NCI-H2107 treated with DMSO at 0.1 percent for 48 hours (cell line): ENCODE measurements at regions not wholly inside any gene's neighbourhood (a gene's known extent, or its start where the extent isn't known, plus 50 kb on each side); places are given as distances from the start of the nearest gene placed in this dataset.

Experiments used
- DNase-seq: peaks from one replicate; lab custom pipeline; 2025; ENCODE audit not compliant: unreplicated experiment; lab: John Stamatoyannopoulos, UW

DNA sequence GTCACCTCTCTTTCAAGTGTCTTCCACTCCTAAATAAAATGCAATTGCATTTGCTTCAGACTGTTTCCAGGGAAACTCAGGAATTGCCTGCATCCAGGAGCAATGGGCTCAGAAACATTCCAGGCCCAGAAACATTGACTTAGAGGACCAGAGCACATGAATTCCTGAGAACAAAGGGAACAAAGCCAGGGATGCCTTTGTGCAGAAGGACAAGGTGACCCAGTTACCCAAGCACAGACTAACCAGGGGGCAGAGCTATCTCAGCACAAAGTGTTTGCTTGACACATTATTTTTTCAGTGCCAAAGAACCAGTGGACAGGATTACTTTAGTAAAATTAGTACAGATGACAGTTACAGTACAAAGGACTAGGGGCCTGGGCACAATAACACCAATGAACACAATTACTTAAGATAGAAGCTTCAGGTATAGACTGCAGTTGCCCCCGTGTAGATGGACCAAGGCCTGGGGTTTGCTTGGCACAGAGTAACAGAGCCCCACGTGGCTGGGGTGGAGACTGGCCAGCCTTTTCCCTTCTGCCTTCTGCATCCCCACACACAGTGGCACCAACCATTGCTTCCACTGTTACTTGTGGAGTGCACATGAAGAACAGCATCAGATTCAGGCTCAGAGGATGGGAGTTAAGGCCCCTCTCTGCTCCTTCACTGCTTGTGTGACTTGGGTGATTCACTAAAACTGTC lies 500.8 kb downstream of the INSC start:
- no peak for DNase-seq

DNA sequence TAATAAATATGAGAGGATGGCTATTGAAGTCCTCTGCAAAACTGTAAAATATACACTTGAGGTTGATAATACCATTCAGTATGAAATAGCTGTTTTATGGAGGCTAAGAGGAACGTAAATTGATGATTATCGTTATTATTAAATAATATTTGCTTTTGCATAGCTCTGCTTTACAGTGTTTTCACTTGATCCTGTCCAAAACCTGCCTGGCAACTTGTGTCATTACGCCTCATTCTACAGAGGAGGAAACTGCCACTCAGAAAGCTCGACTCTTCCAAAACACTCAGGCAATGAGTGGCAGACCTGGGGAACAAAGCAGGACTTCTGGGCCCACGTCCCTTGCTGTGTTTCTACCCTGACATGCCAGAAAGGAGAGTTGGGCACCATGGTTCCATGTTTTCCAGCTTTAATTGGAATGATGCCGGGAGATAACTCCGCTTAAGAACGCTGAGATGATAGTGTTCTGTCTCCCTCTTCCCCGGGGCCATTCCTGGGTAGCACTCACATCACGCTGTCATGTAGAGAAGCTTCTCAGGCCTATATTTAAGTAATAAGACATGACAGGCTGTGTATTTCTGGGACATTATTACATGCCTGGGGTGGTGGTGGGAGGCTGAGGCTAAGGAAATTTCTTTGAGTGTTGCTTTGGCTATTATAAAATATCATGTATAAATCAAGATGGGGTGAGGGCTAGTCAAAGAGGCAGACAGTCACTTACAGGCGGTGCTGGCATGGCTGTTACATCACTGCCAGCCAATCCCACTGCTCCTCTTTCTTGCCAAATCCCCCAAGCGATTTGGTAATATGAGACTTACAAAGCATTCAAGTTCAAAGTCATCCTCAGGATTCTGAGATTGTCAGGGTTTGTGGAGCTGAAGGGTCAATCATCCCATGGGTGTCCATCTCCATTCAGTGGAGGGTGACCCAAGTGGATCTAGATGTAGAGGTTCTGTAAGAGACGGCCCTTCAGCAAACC lies 501.7 kb downstream of the INSC start:
- no peak for DNase-seq

DNA sequence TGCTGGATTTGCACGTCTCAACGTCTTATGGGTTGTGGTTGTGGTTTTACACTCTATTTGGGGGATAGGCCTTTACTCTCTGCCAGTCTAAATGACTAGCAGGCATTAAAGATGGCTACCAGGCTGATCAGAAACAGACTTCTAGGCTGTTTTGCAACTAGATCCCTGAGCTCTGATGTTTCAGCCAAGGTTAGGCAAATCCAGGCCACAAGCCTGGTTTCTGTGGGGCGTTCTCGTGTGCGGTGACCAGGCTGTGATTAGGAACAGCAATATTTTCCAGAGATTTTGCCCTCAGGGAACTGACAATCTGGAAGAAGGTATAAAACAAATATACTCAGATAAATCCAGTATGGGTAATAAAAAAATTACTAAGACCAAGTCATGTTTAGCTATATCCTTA lies 502.4 kb downstream of the INSC start:
- DNase-seq = no peak

DNA sequence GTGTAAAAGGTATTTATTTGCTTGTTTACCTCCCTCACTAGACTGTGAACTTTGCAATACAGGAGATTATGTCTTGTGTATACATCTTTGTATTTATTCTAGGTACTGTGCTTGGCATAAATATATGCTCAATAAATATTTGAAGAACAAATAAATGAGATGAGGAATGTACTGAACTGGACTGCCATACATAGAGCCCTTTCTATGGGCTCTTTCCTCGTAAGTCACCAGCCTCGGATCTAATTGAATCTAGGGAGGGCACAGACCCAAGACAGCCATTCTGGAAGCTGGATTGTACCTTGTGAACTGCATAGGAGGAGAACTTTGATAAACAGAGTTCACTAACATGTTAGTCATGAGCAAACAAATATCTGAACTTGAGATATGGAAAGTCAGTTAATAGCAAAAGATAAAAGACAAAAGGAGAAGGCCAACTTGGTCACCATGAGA lies 503.9 kb downstream of the INSC start:
- DNase-seq = no peak

DNA sequence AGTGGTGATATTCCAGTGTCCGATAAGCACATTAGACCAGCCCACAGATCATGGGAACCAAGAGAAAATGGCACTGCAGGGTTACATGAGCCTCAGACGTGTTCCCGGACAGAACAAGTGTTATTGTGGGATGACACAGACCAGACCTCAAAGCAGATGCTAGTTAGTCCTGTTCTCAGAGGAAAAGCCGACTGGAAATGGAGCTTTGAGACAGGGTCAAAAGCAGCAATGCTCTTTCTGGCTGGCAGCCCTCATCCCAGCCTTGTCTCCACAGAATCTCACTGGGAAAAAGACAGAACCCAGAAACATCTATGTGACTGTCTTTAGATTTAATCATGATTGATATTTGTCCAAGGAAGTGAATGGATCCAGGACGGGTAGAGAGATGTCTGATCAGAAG lies 506.8 kb downstream of the INSC start:
- no peak for DNase-seq

DNA sequence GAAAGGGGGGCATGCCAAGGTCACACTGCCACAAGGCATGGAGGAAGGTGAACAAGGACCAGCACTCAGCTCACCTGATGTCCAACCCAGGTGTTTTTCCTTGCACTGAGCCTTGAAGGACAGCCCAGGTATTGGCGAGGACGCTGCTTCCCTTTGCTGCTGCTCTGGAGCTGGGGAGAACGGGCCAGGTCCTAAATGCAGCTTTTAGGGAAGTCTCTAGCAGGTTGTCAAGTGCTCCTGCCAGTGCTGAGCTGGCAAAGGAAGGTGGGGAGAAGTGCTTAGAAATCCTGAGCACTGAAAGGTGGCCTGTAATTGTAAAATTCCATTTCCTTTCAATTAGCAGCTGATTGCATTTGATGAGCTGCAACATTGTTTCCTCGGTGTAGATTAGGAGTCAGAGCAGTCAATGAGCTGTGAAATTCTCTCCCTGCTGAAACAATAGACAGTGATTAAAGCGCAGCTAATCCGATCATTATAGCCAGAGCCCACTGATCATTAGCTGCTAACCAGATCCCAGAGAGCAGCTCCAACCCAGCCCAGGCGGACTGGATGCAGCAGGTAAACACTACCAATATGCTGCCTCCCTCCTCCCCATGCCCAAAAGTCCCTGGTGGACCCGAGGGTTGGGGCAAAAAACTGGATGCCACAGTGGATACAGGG lies 507.6 kb downstream of the INSC start:
- no peak for DNase-seq

DNA sequence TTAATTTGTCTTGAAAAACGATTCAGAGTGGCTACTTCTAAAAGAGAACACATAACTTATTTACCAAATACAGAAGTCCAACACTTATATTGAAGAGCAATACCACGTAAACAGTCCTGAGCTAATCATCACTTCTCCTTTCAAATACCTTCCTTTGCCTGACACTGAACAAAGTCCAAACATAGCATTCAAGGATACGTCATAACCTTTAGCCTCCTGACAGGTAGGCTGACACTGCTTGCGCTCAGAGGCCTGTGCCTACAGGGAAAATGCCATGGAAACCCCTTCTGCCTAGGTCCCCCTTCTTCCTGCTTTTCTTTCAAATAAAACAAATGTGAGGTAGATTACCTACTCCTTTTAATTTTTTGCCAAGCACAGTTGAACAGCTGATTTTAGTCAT lies 510.0 kb downstream of the INSC start:
- DNase-seq = no peak

DNA sequence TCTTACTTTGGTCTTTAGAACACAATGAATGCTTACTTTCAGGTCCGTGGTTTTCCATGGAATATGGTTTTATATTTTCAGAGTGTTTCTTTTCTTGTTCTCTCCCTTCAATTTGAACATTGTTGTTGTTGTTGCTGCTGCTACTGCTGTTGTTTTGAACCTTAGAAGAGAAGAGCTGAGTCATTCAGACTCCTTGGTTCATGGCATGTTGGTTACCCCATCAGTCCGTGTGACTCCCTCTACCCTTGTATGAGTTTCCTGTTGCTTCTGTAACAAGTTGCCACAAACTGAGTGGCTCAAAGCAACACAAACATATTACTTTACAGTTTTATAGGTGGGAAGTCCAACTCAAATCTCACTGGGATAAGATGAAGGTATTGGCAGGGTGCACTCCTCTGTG lies 511.0 kb downstream of the INSC start:
- no peak for DNase-seq

DNA sequence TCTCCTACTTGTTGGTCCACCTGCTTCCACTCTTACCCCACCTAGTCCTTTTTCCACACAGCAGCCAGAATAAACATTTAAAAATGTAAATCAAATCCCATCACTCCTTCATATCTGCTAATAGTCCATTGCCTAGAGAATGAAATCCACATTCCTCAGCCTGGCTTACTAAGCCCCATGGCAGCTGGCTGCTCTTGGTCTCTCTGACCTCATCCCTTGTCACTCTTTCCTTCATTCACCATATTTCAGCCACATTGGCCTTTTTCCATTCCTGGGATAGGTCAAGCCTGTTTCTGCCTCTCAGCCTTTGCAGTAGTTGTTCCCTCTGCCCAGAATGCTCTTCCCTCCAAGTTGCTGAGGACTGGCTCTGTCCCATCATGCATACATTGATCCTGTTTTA lies 512.8 kb downstream of the INSC start:
- no peak for DNase-seq

DNA sequence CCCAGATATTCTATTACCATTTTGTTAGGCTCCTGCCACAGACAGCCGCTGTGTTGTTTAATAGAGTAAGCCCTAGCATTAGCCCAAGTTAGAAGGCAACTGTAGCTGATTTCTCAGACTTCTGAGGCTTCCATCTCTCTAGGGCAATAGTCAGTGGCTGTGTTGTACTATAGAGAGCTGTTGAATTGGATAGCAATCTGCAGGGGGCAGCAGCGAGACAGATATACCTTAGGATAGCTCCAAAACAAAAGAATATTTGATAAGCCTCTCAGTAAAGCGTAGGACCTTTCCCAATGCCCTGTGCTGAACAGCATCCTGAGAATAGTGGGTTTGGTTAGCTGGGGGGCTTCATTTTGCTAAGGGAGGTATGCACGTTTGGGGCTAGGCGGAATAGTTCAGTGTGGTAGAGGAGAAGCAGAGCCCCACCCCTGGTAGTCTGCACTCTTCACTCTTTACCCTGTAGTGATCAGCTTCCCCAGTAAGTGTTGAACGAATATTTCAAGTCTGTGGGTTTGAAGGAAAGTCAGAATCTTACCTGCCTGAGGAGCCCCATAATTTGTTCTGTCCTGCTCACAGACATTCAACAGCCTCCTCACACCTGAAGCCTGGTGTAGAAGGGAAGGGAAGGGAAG lies 515.1 kb downstream of the INSC start:
- DNase-seq = no peak

DNA sequence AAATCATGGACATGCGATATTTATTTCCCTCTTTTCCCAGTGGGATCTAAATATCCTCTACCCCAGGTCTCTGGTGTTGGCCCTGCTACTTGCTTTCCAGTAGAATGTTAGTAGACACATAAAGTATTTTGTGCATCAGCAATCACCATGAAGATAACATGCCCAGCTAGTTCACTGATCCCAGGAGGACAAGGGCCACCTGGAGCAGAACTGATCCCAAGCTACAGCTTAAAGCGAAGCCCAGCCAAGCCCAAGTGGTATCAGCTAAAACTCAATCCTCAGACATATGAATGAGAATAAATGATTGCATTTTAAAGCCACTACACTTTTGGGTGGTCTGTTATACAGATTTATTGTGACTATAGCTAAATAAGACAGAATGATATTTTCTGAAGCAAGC lies 516.2 kb downstream of the INSC start:
- DNase-seq = no peak

DNA sequence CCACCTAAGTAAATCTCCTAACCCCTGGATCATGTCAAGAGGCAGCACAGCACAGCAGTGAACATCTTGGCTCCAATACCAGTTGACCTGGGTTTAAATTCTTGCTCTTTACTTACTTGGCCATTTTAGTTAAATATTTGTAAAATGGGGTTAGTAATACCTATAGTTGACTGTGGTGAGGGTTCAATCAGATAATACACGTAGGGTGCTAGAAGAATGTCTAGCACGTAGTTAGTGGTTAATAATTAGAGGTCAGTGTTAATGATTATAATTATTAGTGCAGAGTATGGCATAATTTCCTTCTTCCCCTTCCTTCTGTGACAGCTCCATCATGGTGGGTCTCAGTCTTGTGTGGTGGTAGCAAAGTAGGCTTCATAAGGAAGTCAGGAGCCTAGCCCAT lies 520.8 kb downstream of the INSC start:
- DNase-seq = no peak

DNA sequence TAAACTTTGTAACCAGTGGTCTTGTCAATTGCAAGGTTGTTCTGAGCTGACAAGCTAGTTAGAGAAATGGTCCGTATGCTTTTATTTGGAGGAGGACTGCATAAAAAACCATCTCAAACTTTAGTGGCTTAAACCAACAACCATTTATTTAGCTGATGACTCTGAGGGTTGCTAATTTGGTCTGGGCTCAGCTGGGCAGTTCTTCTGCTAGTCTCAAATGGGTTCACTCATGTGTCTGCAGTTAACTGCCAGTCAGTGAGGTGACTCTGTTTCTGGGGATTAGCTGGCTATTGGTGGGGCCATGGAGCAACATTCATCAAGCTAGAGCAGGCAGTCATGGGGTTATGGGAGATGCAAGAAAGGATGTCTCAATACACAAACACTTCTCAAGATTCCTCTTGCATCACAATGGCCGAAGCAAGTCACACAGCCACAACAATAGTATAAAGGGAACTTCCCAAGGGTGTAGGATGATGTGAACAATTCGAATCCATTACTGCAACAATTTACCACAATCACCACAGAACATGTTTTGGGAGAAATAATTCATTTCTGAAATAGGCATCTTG lies 521.9 kb downstream of the INSC start:
- no peak for DNase-seq

DNA sequence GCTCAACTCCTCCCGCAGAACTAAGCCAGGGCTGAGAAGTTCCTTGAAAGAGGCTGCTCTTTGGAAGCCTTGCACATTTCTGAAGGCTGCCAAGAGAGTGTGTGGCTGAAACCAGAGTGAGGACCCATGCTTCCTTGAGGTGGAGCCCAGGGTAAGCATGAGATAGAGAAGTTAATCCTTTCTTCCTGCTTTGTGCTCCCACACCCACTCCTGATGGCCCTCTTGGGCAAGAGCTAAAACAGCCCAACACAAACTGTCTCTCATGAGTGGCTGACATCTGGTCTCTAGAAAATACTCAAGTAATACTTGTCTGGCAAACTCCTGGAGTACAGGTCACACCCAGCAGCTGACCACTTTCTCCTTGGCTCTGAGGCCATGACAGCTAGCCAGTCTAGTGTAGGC lies 523.7 kb downstream of the INSC start:
- no peak for DNase-seq

DNA sequence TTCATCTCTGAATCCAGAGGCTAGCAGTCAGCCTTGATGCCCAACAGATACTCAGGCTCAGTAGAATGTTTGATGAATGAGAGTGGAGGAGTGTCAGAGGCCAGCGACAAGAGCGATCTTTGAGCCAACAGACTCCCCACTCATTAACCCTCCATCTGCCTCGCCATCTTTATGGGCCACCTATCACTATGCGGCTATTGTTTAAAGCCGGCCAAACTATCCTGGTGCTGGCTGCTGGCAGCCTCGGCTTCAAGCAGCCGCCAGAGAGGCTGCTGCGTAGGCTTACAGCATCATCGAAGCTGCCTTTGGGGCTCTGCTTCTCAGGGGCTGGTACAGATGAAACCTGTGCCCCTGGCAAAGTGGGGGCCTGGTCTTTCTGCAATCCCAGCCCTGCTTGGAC lies 525.6 kb downstream of the INSC start:
- no peak for DNase-seq

DNA sequence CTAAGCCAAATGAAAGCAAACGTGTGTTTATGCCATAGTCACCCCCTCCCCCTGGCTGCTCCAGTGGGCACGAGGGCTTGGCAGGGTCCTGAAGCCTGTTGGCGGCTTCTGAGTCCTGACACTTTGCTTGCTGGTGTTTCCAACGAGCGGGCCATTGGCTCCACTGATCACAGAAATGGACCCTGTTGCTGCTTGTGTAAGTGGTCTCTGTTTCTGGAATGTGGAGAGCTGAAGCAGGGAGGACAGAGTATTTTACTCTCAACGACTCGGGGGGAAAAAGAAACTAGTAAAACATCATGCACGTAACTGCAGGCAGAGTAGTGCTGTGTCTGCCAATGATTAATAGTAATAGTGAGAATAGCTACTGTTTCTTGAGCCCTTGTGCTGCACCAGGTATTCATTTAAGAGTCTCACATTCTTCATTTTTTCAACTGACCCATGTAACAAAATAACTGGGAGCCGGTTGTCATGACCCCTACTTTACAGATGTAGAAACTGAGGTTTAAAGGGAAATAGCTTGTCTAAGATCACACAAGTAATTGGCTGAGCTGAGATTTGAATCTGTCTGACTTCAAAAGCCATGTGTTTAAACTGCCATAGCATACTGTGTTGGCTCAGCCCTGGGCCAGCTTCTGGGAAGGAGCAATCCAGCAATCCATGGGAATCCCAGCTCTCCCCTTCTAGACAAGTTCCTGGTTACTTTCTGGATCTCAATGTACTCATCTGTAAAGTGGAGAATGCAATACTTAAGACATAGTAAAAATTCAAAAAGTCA lies 526.7 kb downstream of the INSC start:
- DNase-seq = no peak

DNA sequence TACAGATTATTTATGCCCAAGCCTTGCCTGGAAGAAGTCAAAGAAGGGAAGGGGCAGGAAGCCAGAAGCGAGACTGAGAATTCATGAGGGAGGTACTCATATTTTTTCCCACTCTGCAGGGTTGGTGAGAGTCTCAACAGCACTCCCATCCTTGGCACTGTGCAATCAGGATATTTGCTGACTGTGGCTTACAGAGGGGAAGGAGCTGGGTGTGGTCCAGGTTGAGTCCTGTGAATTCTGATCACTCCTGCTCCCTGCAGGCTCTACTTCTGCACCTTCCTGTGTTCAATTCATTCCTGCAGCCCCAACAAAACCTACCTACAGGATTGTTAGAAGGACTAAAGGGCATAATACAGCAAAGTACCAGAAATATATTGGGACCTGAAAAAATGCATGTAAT lies 530.5 kb downstream of the INSC start:
- DNase-seq = no peak

DNA sequence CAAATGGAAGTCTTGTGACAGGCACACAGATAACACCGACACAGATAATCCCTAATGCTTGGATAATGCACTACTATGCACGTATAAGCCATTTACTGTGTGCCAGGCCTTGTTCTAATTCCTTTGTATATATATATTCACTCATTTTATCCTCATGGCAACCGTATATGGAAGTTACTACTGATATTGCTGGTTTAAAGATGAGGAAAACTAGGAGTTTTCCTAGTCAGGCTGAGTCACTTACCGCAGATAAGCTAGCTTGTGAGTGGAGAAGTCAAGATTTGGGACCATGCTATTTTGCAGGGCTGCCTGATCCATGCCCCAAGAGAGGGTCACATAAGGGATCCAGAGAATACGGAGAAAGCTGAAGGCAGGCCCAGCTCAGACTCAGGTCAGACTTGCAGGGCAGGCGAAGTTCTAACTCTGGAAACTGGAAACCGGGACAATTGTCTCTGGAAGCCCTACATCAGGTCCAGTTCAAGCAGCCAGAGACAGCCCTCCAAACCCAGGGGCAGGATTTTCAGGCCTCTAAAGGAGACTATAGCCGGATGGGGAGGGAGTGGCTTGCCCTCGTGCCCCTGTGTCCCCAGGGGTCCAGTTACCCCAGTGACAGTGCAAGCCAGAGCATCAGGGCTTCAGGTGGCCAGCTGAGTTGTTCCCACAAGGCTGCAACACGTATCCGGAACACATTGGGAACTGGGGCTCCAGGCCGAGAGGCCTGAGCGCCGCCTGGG lies 534.8 kb downstream of the INSC start:
- no peak for DNase-seq

DNA sequence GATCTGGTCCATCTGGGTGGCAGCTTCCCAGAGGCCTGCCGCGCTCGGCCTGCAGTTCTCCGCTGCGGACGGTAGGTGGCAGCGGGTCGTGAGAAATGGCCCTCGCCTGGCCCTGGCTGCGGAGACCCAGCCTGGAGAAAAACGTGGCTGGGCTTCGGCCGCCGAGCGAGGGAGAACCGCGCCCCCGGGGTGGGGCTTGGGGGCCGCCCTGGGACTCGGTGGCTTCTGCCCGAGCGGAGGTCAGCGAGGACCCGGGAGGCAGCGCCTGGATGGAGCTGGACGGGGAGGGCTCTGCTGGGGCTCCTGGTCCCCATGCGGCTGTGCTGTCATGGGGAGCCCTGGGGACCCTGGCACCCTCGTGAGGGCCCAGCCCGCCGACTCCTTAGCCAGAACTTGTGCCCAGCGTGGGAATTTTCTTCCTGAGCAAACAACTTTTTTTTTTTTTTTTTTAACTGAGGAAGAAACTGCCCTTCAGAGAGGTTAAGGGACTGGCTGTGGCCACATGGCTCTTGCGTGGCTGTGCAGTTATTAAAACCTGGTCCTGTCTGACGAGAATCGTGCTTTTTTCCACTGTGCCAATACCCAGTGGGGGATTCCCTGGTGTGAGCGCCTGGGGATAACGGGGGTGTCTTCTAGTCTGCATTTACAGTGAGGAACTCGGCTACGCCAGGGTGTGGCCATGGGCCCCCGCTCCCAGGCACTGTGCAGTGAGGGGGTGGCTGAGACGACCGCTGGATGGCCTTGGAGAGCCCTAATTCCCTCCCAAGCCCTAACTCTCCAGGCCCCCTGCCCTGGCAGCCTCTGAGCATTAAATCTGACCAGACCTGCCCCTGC lies 535.6 kb downstream of the INSC start:
- DNase-seq = peak; percentile 77
